ENCODE measurements at regions not wholly inside any gene's neighbourhood (a gene's known extent, or its start where the extent isn't known, plus 50 kb on each side); places are given as distances from the start of the nearest gene placed in this dataset.

DNA sequence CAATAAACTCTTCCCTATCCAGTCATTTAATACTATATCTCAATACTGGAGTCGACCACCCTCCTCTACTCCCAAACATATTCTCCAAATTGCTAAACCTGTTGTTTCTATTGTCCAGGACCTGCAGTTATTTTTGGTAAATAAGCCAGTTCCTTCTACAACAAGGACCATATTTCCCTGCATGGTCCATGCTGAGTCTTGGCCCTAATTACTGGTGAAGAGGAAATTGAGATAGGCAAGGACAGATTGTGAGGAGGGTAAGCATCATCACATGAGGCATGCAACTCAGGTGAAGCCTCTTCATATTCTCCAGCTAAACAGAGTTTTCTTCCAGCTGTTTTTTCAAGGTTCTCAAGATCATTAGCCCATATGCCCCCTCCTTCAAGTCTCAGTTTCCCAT, 1193.6 kb downstream of the RAPGEF2 start:
- TF ChIP-seq CTCF (IDR thresholded peaks at IDR 0.05; ENCODE audit: low read depth, low read length) = no peak
- no peak overlapping the region for H3K4me3 ChIP-seq (ENCODE audit: low read depth, low read length)

DNA sequence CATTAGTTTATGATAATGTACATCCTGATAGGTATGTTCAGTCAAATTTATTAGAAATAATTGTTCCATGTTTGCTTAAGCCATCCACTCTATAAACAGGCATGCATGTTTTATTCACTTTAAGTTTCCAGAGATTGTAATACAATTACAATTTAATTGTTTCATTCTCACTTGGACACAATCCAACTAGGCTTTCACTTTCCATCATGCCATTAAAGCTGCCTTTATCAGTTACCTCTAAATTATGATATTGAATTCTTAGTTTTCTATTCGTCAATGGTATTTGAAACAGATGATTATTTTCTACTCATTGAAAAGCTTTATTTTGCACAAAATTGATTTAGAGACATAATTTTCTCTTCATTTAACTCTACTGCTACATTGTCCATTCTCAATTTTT, 1196.3 kb downstream of the RAPGEF2 start:
- TF ChIP-seq CTCF (IDR thresholded peaks at IDR 0.05; ENCODE audit: low read depth, low read length) = no peak
- no peak overlapping the region for H3K4me3 ChIP-seq (ENCODE audit: low read depth, low read length)

GRCh38 chr4:160299608-160300007, 1196.7 kb downstream of the RAPGEF2 start:
- H3K4me3 ChIP-seq (ENCODE audit: low read depth, low read length) = no peak overlapping the region
- TF ChIP-seq CTCF (IDR thresholded peaks at IDR 0.05; ENCODE audit: low read depth, low read length) = no peak

DNA sequence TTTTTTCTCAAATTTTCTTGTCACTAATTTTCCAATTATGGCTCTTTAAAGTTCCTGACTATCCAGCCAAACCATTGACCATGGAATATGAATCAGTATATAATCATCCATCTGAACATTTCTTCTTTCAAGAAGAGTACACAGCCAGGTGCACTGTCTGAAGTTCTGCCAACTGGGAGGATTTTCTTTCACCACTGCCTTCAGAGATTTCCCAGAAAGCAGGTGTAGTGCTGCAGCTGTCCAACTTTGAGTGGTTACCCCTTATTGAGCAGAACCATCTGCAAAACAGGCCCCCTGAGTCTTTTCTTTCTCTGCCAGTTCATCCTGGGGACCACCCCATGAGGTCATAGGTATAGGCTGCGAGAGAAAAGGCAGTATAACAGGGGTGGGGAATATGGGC, 1213.2 kb downstream of the RAPGEF2 start:
- no peak for TF ChIP-seq CTCF (IDR thresholded peaks at IDR 0.05; ENCODE audit: low read depth, low read length)
- H3K4me3 ChIP-seq (ENCODE audit: low read depth, low read length) = no peak overlapping the region

DNA sequence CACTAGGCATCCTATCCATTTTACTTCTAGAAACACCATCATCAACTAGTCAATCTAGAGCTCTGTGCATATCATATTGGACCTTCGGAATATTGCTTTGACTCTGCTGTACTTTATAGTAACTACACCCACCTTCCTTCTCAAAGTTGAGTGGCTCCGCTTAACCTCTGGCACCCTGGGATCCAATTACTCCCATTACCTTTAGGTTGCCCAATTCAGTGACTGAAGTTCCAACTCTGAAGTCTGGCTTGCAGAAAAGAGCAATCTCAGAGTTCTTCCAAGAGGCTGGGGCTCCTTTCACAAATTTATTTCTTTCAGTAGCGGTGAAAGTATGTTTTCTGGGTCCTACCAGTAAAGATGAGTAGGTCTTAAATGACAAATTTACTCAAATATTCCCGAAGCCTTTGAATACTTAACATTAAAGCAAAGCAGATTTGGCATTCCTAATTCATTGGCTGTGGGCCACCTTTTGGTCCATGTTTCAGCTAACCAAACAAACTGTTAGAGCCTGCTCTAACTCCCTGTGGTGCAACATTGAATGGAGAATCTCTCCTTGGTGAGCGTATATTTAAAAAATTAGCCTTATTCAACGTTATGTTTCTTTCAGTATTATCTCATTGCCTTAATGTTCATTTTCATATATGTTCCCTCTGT, 1215.8 kb downstream of the RAPGEF2 start:
- TF ChIP-seq CTCF (IDR thresholded peaks at IDR 0.05; ENCODE audit: low read depth, low read length) = no peak
- H3K4me3 ChIP-seq (ENCODE audit: low read depth, low read length) = no peak overlapping the region

DNA sequence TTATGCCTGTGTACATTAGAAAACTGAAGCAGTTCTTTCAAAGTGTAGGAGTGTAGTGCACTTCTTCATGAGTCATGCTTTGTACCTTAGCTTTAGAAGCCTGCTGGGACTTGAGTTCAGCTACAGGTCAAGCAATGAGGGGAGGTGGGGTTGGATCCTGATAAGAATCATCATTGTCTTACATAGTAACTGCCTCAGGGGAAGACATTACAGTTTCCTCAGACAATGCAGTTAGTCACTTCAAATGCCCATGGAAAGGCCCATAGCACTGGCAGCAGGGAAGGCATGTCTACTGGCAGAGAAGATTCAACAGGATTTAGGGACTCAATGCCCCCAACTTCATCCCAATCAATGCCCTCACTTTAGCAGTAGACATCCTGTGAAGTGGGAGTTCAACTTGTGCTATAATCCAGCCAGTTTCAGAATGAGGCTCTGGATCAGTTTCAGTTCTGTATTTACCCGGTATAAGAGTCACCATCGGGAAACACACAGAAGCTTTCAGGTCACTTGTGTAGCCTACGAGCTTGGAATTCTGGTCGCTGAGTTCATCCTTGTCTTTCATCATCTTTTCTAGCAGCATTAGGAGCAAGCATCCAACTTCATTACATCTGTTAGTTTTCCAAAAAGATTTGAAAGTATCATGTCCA, 1216.5 kb downstream of the RAPGEF2 start:
- no peak overlapping the region for H3K4me3 ChIP-seq (ENCODE audit: low read depth, low read length)
- no peak for TF ChIP-seq CTCF (IDR thresholded peaks at IDR 0.05; ENCODE audit: low read depth, low read length)

GRCh38 chr4:160319868-160320260, 1217.0 kb downstream of the RAPGEF2 start:
- TF ChIP-seq CTCF (IDR thresholded peaks at IDR 0.05; ENCODE audit: low read depth, low read length) = no peak
- no peak overlapping the region for H3K4me3 ChIP-seq (ENCODE audit: low read depth, low read length)
